ENCODE measurements at regions not wholly inside any gene's neighbourhood (a gene's known extent, or its start where the extent isn't known, plus 50 kb on each side); places are given as distances from the start of the nearest gene placed in this dataset.
"Not testable (repeated sequence)": the region's sequence is repeated elsewhere in the genome, so short reads cannot be mapped to it uniquely, and the experiment has no call there.

DNA sequence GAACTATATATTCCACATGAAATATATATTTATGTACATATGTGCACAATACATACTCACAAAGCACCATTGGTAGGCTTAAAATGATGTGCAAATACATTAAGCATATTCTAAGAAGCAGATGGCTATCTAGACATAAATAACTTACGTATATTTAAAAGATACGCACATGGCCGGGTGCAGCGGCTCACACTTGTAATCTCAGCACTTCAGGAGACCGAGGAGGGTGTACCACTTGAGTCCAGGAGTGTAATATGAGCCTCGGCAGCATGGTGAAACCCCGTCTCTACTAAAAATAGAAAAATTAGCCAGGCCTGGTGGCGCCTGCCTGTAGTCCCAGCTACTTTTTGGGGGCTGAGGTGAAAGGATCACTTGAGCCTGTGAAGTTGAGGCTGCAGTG, 189.9 kb downstream of the ANKRD36 start:
- not testable (repeated sequence) for TF ChIP-seq SREBF1 (IDR thresholded peaks at IDR 0.05; ENCODE audit: low read length); CTCF (IDR thresholded peaks at IDR 0.05 in 2 of 3, conservative IDR thresholded peaks at IDR 0.05 in 1 of 3; ENCODE audit: control insufficient read depth in 2 of 3, extremely low read depth in 1 of 3, insufficient read depth in 1 of 3, low read depth in 3 of 3, low read length in 3 of 3); JUNB (IDR thresholded peaks at IDR 0.05)
